BJ (cell line): ENCODE measurements at regions not wholly inside any gene's neighbourhood (a gene's known extent, or its start where the extent isn't known, plus 50 kb on each side); places are given as distances from the start of the nearest gene placed in this dataset.

ENCODE experiments used
- CTCF ChIA-PET: fragments of 350-600 bp; formaldehyde crosslinking; extraction: SDS; loops from one replicate; lab custom pipeline; 2021; ENCODE audit warnings: antibody characterized with exemption, inconsistent platforms; lab: Yijun Ruan, JAX
- POLR2A ChIA-PET: fragments of 300-600 bp; sonication (Branson Sonifier 250); formaldehyde crosslinking; extraction: SDS; loops from one replicate; lab custom pipeline; 2021; ENCODE audit warnings: antibody characterized with exemption; lab: Charles Lee
- DNase-seq: peaks from one replicate; pipeline ENCODE4 v3.0.0-alpha.2; 2011; ENCODE audit warnings: low read depth
- H3K27me3 ChIP-seq: 2 replicates; pipeline ENCODE4 v1.6.0; 2011; ENCODE audit warnings: low read length; ENCODE audit not compliant: control insufficient read depth, insufficient read depth
- H3K36me3 ChIP-seq: 2 replicates; pipeline ENCODE4 v1.5.1; 2011; ENCODE audit warnings: low read length; ENCODE audit not compliant: control insufficient read depth, insufficient read depth
- H3K4me3 ChIP-seq: 2 replicates; pipeline ENCODE4 v1.5.1; 2011; ENCODE audit warnings: low read depth, mild to moderate bottlenecking, control low read depth, low read length
- CTCF ChIP-seq: IDR thresholded peaks from 2 replicates; pipeline ENCODE4 v1.5.1; 2011; ENCODE audit warnings: low read depth, mild to moderate bottlenecking, control low read depth, inconsistent platforms, low read length, moderate library complexity; ENCODE audit not compliant: insufficient read depth

- no peak for TF ChIP-seq CTCF
- ChIA-PET CTCF (no interaction called here), POLR2A (interaction anchor here (0.5 kb wide), 1 partner anchor 713 kb away, joined by 6 read pairs; no protein-coding TSS in a partner anchor)
- H3K27me3 ChIP-seq, result no peaks in the 10 kb centered on the region; the same call in 1 of the 2 replicates
- no peak overlapping the region for H3K4me3 ChIP-seq
- no peaks in the 10 kb centered on the region for H3K36me3 ChIP-seq
- DNase-seq, result no peak
Observed at GRCh38 chr22:27246558-27246957, 555.0 kb downstream of the MN1 start.

- no peak overlapping the region for H3K4me3 ChIP-seq
Observed at GRCh38 chr22:27247701-27248434, 553.7 kb downstream of the MN1 start.

GRCh38 chr22:27250418-27250817, 551.1 kb downstream of the MN1 start:
- Histone ChIP-seq H3K27me3 (no peaks in the 10 kb centered on the region), H3K4me3 (no peak overlapping the region), H3K36me3 (no peaks in the 10 kb centered on the region)
- DNase-seq, result no peak
- no peak for TF ChIP-seq CTCF
- CTCF ChIA-PET, result interaction anchor here (0.5 kb wide), 1 partner anchor 118 kb away, joined by 3 read pairs; no protein-coding TSS in a partner anchor
- POLR2A ChIA-PET, result no interaction called here

More at GRCh38 chr22:27247701-27248434, 553.7 kb downstream of the MN1 start:
- POLR2A ChIA-PET, result no interaction called here
- CTCF ChIA-PET, result interaction anchor here (0.6 kb wide), 1 partner anchor 847 kb away, joined by 3 read pairs; no protein-coding TSS in a partner anchor
- TF ChIP-seq CTCF, result no peak
- no peak for DNase-seq
- H3K36me3 ChIP-seq, result no peaks in the 10 kb centered on the region
- no peaks in the 10 kb centered on the region; the same call in 1 of the 2 replicates for H3K27me3 ChIP-seq

GRCh38 chr22:27250886-27251285, 550.7 kb downstream of the MN1 start:
- no peak for TF ChIP-seq CTCF
- no peak overlapping the region for H3K4me3 ChIP-seq
- no peaks in the 10 kb centered on the region for H3K36me3 ChIP-seq
- CTCF ChIA-PET, result no interaction called here
- DNase-seq, result no peak
- POLR2A ChIA-PET, result no interaction called here
- H3K27me3 ChIP-seq, result no peaks in the 10 kb centered on the region

GRCh38 chr22:27251563-27251962, 550.0 kb downstream of the MN1 start:
- ChIA-PET CTCF (no interaction called here), POLR2A (no interaction called here)
- DNase-seq, result no peak
- no peaks in the 10 kb centered on the region for H3K36me3 ChIP-seq
- TF ChIP-seq CTCF, result no peak
- no peaks in the 10 kb centered on the region for H3K27me3 ChIP-seq
- no peak overlapping the region for H3K4me3 ChIP-seq
